Left cardiac atrium (tissue), 4 donors: ENCODE measurements at regions not wholly inside any gene's neighbourhood (a gene's known extent, or its start where the extent isn't known, plus 50 kb on each side); places are given as distances from the start of the nearest gene placed in this dataset.

Experiments used
- ATAC-seq, 2 donors: fragments of 200-7000 bp; cut with Tn5 transposase; one replicate each; pipeline ENCODE4 v1.9.1; 2020; ENCODE audit warnings: mild to moderate bottlenecking in 2 of 2, moderate library complexity in 2 of 2
- DNase-seq: peaks from one replicate; pipeline ENCODE4 v3.0.0-alpha.2; 2020
- intact Hi-C, 2 donors: fragments of 100-400 bp; cut with DNase I; formaldehyde crosslinking; loops; one replicate each; pipeline versions ENCODE4 v1.14.1 to v1.15.1; 2022 to 2023
- donor health status: DM: no; HTN: yes; CAD: no.
- donor health status: DM: no; HTN: yes; CAD: no; lungs with severe emphysema.
- donor health status: DM: yes; HTN: yes; CAD: no.
- donor health status: Dilated cardiomyopathy.

GRCh38 chr3:40842714-40843113, 318.0 kb downstream of the ZNF621 start:
- ATAC-seq (no peak), DNase-seq (no peak)
- intact Hi-C loops: no loop called here

DNA sequence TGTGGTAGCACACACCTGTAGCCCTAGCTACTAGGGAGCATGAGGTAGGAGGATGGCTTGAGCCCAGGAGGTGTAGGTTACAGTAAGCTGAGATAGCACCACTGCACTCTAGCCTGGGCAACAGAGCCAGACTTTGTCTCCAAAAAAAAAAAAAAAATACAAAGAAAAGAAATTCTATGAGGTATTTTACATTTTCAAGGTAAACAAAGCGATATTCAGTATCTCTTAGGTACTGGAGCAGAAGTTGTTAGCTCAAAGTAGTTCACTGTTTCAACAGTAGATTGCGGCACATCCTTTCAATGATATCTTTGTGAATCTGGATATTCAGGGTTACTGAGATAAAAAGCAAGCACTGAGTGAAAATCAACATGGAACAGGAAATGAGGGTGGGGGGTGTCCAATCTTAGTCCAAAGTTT, 318.5 kb downstream of the ZNF621 start:
- ATAC-seq (no peak), DNase-seq (no peak)
- intact Hi-C loops: no loop called here

GRCh38 chr3:40843851-40844548, 319.2 kb downstream of the ZNF621 start:
- intact Hi-C loops: no loop called here
- ATAC-seq: no peak
- DNase-seq: no peak

GRCh38 chr3:40844896-40845295, 320.1 kb downstream of the ZNF621 start:
- ATAC-seq (no peak), DNase-seq (no peak)
- intact Hi-C loops: no loop called here

- intact Hi-C loops: no loop called here
- ATAC-seq (no peak), DNase-seq (no peak)
Observed at GRCh38 chr3:40845447-40845846, 320.7 kb downstream of the ZNF621 start.

GRCh38 chr3:40845916-40846315, 321.2 kb downstream of the ZNF621 start:
- ATAC-seq (no peak), DNase-seq (no peak)
- intact Hi-C loops: no loop called here

DNA sequence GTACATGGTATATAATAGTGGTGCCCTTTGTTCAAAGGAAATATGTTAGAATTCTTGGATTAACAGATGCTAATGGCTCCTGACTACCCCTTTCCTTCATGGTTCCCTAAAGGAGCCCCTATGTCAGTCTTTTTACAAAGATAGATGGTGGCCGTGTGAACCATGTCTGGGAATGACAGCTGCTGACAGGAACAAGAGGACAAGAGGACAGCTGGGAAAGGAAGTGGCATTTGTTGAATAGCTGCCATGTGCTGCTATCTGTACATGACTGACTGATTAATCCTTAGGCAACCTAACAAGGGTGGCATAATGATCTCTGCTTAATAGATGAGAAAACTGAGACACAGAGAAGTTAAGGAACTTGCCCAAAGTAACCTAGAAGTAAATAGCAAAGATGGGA, 321.7 kb downstream of the ZNF621 start:
- peak; percentile 81 to 85 for ATAC-seq
- intact Hi-C loops: no loop called here
- DNase-seq: no peak

DNA sequence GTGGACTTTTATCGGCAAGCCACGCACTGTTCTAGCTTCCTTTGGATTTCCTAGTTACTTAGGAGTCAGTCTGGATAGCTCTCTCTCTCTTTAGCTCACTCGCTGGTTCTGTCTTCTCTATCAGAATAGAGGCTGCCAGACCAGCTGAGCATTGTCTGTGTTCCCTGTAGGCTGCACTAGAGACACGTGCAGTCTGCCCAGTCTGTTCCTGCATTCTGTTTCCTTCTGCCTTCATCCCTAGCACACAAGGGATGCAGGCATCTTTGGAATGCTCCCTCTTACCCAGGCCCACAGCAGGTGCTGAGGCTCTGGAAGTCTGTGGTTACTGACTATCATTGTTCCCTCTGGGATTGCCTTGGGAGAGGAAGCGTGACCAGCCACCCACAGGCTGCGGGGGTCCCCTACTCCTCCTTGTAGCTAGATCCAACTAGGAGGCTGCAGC, 322.8 kb downstream of the ZNF621 start:
- peak; percentile 28 for DNase-seq
- peak; percentile 83 to 85 for ATAC-seq
- intact Hi-C loops: no loop called here

GRCh38 chr3:40848421-40848820, 323.7 kb downstream of the ZNF621 start:
- intact Hi-C loops: no loop called here
- no peak for ATAC-seq
- DNase-seq: no peak

DNA sequence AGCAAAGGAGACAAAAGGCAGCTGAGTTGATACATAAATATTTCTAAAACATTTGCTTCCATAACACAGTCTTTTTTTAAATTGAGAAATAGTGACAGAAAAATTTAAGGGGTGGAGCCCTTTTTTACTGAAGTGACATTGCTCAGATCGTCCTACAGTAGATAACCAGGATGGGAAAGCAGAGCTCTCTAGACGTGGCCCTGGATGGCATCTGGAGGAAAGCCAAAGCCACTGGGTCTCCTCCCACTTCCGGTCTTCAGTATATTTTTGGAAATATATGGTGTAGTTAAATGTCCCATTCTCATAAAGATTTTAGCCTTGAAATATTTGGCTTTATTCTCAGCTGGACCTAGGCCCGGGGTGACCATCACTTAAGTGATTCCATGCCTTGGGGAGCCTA, 326.1 kb downstream of the ZNF621 start:
- intact Hi-C loops: no loop called here
- no peak for ATAC-seq
- DNase-seq: no peak

GRCh38 chr3:40851836-40852235, 327.1 kb downstream of the ZNF621 start:
- no peak for ATAC-seq
- intact Hi-C loops: no loop called here

DNA sequence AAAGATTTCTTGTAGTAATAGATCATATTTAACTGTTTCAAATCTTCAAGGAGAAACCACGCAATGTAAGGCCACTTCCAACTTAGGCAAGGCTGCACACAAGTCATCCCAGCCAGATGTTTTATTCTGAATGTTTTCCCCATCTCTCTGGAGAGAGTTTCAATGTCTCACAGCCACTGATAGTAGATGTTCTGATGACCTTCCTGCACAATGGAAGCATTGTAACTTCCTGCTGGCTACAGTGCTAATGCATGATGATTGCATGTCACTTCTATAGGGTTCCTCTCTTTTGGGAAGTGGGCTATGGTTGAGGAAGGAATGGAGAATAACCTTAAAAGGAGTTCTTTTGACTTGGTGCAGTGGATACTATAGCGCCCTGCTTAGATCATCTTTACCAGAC, 328.0 kb downstream of the ZNF621 start:
- DNase-seq (no peak), ATAC-seq (no peak)
- intact Hi-C loops: no loop called here

More at GRCh38 chr3:40851836-40852235, 327.1 kb downstream of the ZNF621 start:
- no peak for DNase-seq

DNA sequence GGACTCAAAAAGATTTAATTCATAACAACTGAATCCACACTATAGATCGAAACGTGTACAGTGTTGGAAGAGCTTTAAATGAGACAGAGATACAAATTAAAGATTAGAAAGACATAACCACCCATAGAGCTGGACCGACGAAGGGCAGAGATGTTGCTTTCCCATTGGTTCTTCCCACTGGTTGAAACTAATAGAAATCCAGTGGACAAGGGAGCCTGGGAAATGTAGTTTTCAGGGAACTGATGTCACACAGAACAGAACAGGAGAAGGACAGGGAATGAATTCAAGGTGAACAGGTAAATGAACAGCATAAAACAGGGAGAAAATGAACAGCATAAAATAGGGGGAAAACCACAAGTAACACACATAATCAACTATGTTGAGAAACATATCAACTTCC, 328.7 kb downstream of the ZNF621 start:
- ATAC-seq: no peak
- intact Hi-C loops: no loop called here

GRCh38 chr3:40855871-40856270, 331.1 kb downstream of the ZNF621 start:
- no peak for DNase-seq
- intact Hi-C loops: no loop called here
- ATAC-seq: no peak

More for the DNA sequence above, 328.7 kb downstream of the ZNF621 start:
- DNase-seq: no peak

GRCh38 chr3:40858364-40859115, 333.8 kb downstream of the ZNF621 start:
- DNase-seq: no peak
- intact Hi-C loops: no loop called here
- no peak for ATAC-seq

- no peak for DNase-seq
- no peak for ATAC-seq
- intact Hi-C loops: no loop called here
Observed at GRCh38 chr3:40862946-40863345, 336.4 kb upstream of the CTNNB1 start.

DNA sequence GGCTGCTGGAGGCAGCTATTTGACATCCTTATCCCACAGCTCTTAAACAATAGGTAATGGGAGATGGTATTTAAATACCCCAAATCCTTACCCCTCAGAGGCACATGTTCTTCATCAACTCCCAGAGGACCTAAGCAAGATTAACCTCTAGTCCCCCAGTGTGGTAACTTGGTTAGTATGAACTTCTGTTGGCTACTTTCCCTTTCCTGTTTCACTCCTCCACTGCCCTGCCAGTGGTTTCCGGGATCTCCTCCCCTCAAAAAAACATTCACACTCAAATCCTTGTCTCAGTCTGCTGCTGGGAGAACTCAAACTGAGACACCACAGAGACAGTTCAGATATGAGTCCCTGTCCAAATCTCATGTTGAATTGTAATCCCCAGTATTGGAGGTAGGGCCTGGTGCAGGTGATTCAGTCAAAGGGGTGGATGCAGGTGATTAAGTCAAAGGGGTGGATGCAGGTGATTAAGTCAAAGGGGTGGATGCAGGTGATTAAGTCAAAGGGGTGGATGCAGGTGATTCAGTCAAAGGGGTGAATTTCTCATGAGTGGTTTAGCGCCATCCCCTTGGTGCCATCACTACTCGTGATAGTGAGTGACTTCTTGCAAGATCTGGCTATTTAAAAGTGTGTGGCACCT, 335.0 kb upstream of the CTNNB1 start:
- intact Hi-C loops: no loop called here
- DNase-seq (no peak), ATAC-seq (no peak)

DNA sequence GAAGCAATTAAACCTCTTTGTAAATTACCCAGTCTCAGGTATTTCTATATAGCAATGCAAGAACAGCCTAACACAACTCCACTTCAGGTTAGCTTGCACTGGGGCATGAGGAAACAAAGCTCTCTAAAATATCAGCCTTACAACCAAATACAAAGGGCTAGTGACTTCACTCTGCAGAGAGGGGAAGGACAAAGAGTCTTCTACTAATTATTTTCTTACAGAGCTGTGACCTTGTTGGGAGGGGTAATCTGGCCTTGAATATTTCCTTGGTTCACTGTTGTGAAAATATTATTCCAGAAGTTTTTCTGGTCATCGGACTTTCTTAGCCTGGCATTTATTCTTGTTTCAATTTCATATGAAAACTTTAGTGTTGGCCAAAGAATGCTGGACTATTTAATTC, 334.4 kb upstream of the CTNNB1 start:
- DNase-seq (no peak), ATAC-seq (no peak)
- intact Hi-C loops: no loop called here

DNA sequence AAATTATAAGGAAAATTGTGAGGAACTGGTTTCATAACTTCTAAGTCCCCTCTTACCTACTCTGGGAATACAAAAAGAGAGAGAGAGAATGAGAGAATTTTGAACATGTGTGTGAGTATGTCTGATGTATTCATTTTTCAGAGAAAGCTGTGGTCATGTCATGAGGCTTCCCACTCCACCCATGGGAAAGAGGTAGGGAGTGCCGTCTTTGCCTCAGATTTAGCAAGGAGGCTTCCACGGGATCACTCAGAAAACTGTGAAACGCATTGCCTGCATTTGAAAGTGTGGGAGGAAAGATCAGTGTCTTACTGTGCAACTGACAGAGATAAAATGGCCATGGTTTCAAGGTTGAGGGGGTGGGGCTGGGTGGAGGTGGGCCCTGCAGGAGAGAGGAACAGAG, 331.5 kb upstream of the CTNNB1 start:
- DNase-seq (no peak), ATAC-seq (no peak)
- intact Hi-C loops: no loop called here

GRCh38 chr3:40869013-40869412, 330.3 kb upstream of the CTNNB1 start:
- intact Hi-C loops: no loop called here
- DNase-seq (no peak), ATAC-seq (no peak)
